Activated naive CD8-positive, alpha-beta T cell treated with anti-CD3 and anti-CD28 coated beads, Interleukin-2, amount 50 U/mL, for 24 hours (primary cell): ENCODE measurements at regions not wholly inside any gene's neighbourhood (a gene's known extent, or its start where the extent isn't known, plus 50 kb on each side); places are given as distances from the start of the nearest gene placed in this dataset.
"Not testable (repeated sequence)": the region's sequence is repeated elsewhere in the genome, so short reads cannot be mapped to it uniquely, and the experiment has no call there.

Experiments used
- ATAC-seq: fragments of 150-1000 bp; cut with Tn5 transposase; one replicate; pipeline ENCODE4 v1.10.0; 2021
- DNase-seq: peaks from one replicate; pipeline ENCODE4 v3.0.0; 2021
- H3K27ac Mint-ChIP-seq: one replicate; pipeline ENCODE4 v1.8.0; 2021; ENCODE audit warnings: mild to moderate bottlenecking, mixed read lengths
- H3K27me3 Mint-ChIP-seq: one replicate; pipeline ENCODE4 v1.8.0; 2021; ENCODE audit warnings: mixed read lengths
- H3K36me3 Mint-ChIP-seq: one replicate; pipeline ENCODE4 v1.8.0; 2021; ENCODE audit warnings: low read depth, mixed read lengths
- H3K4me1 Mint-ChIP-seq: one replicate; pipeline ENCODE4 v1.8.0; 2021; ENCODE audit warnings: mixed read lengths
- H3K4me3 Mint-ChIP-seq: one replicate; pipeline ENCODE4 v1.8.0; 2021; ENCODE audit warnings: mild to moderate bottlenecking, moderate library complexity, mixed read lengths
- H3K9me3 Mint-ChIP-seq: one replicate; pipeline ENCODE4 v1.8.0; 2021; ENCODE audit warnings: mixed read lengths

GRCh38 chr1:4122513-4123160 lies 222.6 kb upstream of the C1orf174 start:
- Mint-ChIP-seq H3K27ac (no peak overlapping the region), H3K9me3 (no peaks in the 10 kb centered on the region), H3K4me3 (no peak overlapping the region), H3K27me3 (peaks cover 6% of the 10 kb centered on the region), H3K36me3 (no peaks in the 10 kb centered on the region), H3K4me1 (no peaks in the 10 kb centered on the region)
- DNase-seq = no peak
- ATAC-seq = no peak

GRCh38 chr1:4124631-4125145 lies 224.6 kb upstream of the C1orf174 start:
- ATAC-seq = no peak
- no peaks in the 10 kb centered on the region for H3K27me3 Mint-ChIP-seq
- H3K36me3 Mint-ChIP-seq = no peaks in the 10 kb centered on the region
- H3K4me1 Mint-ChIP-seq = no peaks in the 10 kb centered on the region
- H3K27ac Mint-ChIP-seq = no peak overlapping the region
- H3K9me3 Mint-ChIP-seq = no peaks in the 10 kb centered on the region
- H3K4me3 Mint-ChIP-seq = no peak overlapping the region
- no peak for DNase-seq

GRCh38 chr1:4126251-4126650 lies 226.2 kb upstream of the C1orf174 start:
- Mint-ChIP-seq H3K4me1 (no peaks in the 10 kb centered on the region), H3K9me3 (no peaks in the 10 kb centered on the region), H3K36me3 (no peaks in the 10 kb centered on the region), H3K27me3 (no peaks in the 10 kb centered on the region), H3K27ac (no peak overlapping the region), H3K4me3 (no peak overlapping the region)
- DNase-seq (no peak), ATAC-seq (no peak)

- no peaks in the 10 kb centered on the region for H3K4me1 Mint-ChIP-seq
- H3K4me3 Mint-ChIP-seq = no peak overlapping the region
- H3K27ac Mint-ChIP-seq = no peak overlapping the region
- no peak for ATAC-seq
- DNase-seq = no peak
- H3K27me3 Mint-ChIP-seq = no peaks in the 10 kb centered on the region
- no peaks in the 10 kb centered on the region for H3K9me3 Mint-ChIP-seq
- H3K36me3 Mint-ChIP-seq = no peaks in the 10 kb centered on the region
Observed at GRCh38 chr1:4126731-4127591, 226.9 kb upstream of the C1orf174 start.

- no peak for ATAC-seq
- Mint-ChIP-seq H3K27me3 (no peaks in the 10 kb centered on the region), H3K4me1 (no peaks in the 10 kb centered on the region)
Observed at GRCh38 chr1:4127592-4128140, 227.6 kb upstream of the C1orf174 start.

GRCh38 chr1:4128616-4129015 lies 228.5 kb upstream of the C1orf174 start:
- Mint-ChIP-seq H3K9me3 (no peaks in the 10 kb centered on the region), H3K27ac (no peak overlapping the region), H3K36me3 (no peaks in the 10 kb centered on the region), H3K4me3 (no peak overlapping the region), H3K4me1 (no peaks in the 10 kb centered on the region), H3K27me3 (no peaks in the 10 kb centered on the region)
- DNase-seq (no peak), ATAC-seq (peak; percentile 22)

More at GRCh38 chr1:4127592-4128140, 227.6 kb upstream of the C1orf174 start:
- H3K4me3 Mint-ChIP-seq = no peak overlapping the region
- H3K9me3 Mint-ChIP-seq = no peaks in the 10 kb centered on the region
- DNase-seq = no peak
- no peak overlapping the region for H3K27ac Mint-ChIP-seq
- H3K36me3 Mint-ChIP-seq = no peaks in the 10 kb centered on the region

- H3K27me3 Mint-ChIP-seq = no peaks in the 10 kb centered on the region
- H3K4me1 Mint-ChIP-seq = no peaks in the 10 kb centered on the region
- no peaks in the 10 kb centered on the region for H3K36me3 Mint-ChIP-seq
- no peak overlapping the region for H3K4me3 Mint-ChIP-seq
- H3K27ac Mint-ChIP-seq = no peak overlapping the region
- no peaks in the 10 kb centered on the region for H3K9me3 Mint-ChIP-seq
- no peak for DNase-seq
- no peak for ATAC-seq
Observed at GRCh38 chr1:4129693-4130092, 229.6 kb upstream of the C1orf174 start.

- no peak for ATAC-seq
- no peaks in the 10 kb centered on the region for H3K9me3 Mint-ChIP-seq
- no peak overlapping the region for H3K27ac Mint-ChIP-seq
- H3K36me3 Mint-ChIP-seq = no peaks in the 10 kb centered on the region
- H3K27me3 Mint-ChIP-seq = no peaks in the 10 kb centered on the region
- H3K4me3 Mint-ChIP-seq = no peak overlapping the region
- no peaks in the 10 kb centered on the region for H3K4me1 Mint-ChIP-seq
- no peak for DNase-seq
Observed at GRCh38 chr1:4130096-4130495, 230.0 kb upstream of the C1orf174 start.

- H3K27ac Mint-ChIP-seq = no peak overlapping the region
- no peak for DNase-seq
Observed at GRCh38 chr1:4131734-4132133, 231.7 kb upstream of the C1orf174 start.

GRCh38 chr1:4132352-4133296 lies 232.6 kb upstream of the C1orf174 start:
- H3K27ac Mint-ChIP-seq = no peak overlapping the region
- no peaks in the 10 kb centered on the region for H3K27me3 Mint-ChIP-seq
- DNase-seq (no peak), ATAC-seq (no peak)
- no peaks in the 10 kb centered on the region for H3K4me1 Mint-ChIP-seq
- H3K4me3 Mint-ChIP-seq = no peak overlapping the region
- H3K9me3 Mint-ChIP-seq = peaks cover 15% of the 10 kb centered on the region
- no peaks in the 10 kb centered on the region for H3K36me3 Mint-ChIP-seq

More at GRCh38 chr1:4131734-4132133, 231.7 kb upstream of the C1orf174 start:
- H3K4me1 Mint-ChIP-seq = no peaks in the 10 kb centered on the region
- H3K36me3 Mint-ChIP-seq = no peaks in the 10 kb centered on the region
- no peak overlapping the region for H3K4me3 Mint-ChIP-seq
- ATAC-seq = no peak
- H3K27me3 Mint-ChIP-seq = no peaks in the 10 kb centered on the region
- peaks cover 12% of the 10 kb centered on the region for H3K9me3 Mint-ChIP-seq

GRCh38 chr1:4133297-4133938 lies 233.3 kb upstream of the C1orf174 start:
- Mint-ChIP-seq H3K27ac (no peak overlapping the region), H3K4me3 (no peak overlapping the region), H3K9me3 (peaks cover 15% of the 10 kb centered on the region), H3K36me3 (no peaks in the 10 kb centered on the region), H3K4me1 (no peaks in the 10 kb centered on the region), H3K27me3 (no peaks in the 10 kb centered on the region)
- ATAC-seq = no peak
- no peak for DNase-seq

- H3K4me3 Mint-ChIP-seq = no peak overlapping the region
- DNase-seq (no peak), ATAC-seq (no peak)
- H3K4me1 Mint-ChIP-seq = no peaks in the 10 kb centered on the region
- H3K27ac Mint-ChIP-seq = no peak overlapping the region
- H3K9me3 Mint-ChIP-seq = peaks cover 15% of the 10 kb centered on the region
- H3K36me3 Mint-ChIP-seq = no peaks in the 10 kb centered on the region
- no peaks in the 10 kb centered on the region for H3K27me3 Mint-ChIP-seq
Observed at GRCh38 chr1:4133939-4134321, 233.9 kb upstream of the C1orf174 start.

- H3K27ac Mint-ChIP-seq, H3K4me3 Mint-ChIP-seq, ATAC-seq, H3K27me3 Mint-ChIP-seq, DNase-seq, H3K36me3 Mint-ChIP-seq, H3K4me1 Mint-ChIP-seq: not testable (repeated sequence)
- H3K9me3 Mint-ChIP-seq = peaks cover 15% of the 10 kb centered on the region
Observed at GRCh38 chr1:4135853-4136252, 235.8 kb upstream of the C1orf174 start.
